Ascending aorta (tissue), 2 donors: ENCODE measurements at regions not wholly inside any gene's neighbourhood (a gene's known extent, or its start where the extent isn't known, plus 50 kb on each side); places are given as distances from the start of the nearest gene placed in this dataset.

Experiments
- DNase-seq, 2 donors: peaks; one replicate each; pipeline ENCODE4 v3.0.0-alpha.2; 2019; ENCODE audit warnings: low spot score in 2 of 2
- H3K27ac ChIP-seq, 2 donors: fragments of 200-600 bp; sonication (generic); one replicate each; pipeline ENCODE4 v1.5.1; 2016 to 2017; ENCODE audit warnings: mild to moderate bottlenecking in 1 of 2
- H3K27me3 ChIP-seq: fragments of 200-600 bp; sonication (generic); one replicate; pipeline ENCODE4 v1.5.1; 2017
- H3K36me3 ChIP-seq, 2 donors: fragments of 200-600 bp; sonication (generic); one replicate each; pipeline ENCODE4 v1.5.1; 2016
- H3K4me1 ChIP-seq, 2 donors: fragments of 200-600 bp; sonication (generic); one replicate each; pipeline ENCODE4 v1.5.1; 2016 to 2017; ENCODE audit warnings: mild to moderate bottlenecking in 1 of 2
- H3K4me3 ChIP-seq, 2 donors: fragments of 200-600 bp; sonication (generic); one replicate each; pipeline ENCODE4 v1.5.1; 2016 to 2017; ENCODE audit warnings: mild to moderate bottlenecking in 1 of 2
- H3K9me3 ChIP-seq, 2 donors: fragments of 200-600 bp; sonication (generic); one replicate each; pipeline ENCODE4 v1.5.1; 2016
- intact Hi-C: fragments of 100-400 bp; cut with DNase I; formaldehyde crosslinking; loops from one replicate; pipeline ENCODE4 v1.15.1; 2023
- TF ChIP-seq, protein P1 (sequence below), 3 experiments: fragments of 200-600 bp in 2 of 3; fragments of 450-650 bp in 1 of 3; sonication (generic) in 2 of 3; IDR thresholded peaks; one replicate each; pipeline ENCODE4 v1.5.1; 2016 to 2019; ENCODE audit warnings: antibody characterized with exemption in 3 of 3, mild to moderate bottlenecking in 1 of 3, moderate library complexity in 1 of 3

DNA sequence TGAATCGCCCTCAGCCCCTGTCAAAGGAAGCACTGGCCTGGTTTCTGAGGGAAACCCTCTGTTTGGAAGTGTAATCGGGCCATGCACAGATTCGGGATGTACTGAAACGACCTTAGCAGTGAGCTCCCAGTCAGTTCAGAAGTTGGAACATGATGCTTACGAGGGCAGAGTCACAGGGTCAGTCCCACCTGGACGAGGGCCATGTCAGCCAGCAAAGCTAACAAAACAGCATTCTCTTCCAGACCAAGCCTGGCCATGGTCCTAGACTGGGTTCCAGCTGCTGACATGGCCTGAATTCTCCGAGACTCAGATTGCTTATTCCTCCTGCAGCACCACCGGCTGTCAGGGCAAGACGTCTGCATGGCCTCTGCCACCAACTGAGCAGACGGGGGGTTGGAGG lies 192.2 kb upstream of the WSCD1 start:
- H3K36me3 ChIP-seq, result no peaks in the 10 kb centered on the region
- no peak overlapping the region for H3K4me3 ChIP-seq
- TF ChIP-seq, protein P1, sequence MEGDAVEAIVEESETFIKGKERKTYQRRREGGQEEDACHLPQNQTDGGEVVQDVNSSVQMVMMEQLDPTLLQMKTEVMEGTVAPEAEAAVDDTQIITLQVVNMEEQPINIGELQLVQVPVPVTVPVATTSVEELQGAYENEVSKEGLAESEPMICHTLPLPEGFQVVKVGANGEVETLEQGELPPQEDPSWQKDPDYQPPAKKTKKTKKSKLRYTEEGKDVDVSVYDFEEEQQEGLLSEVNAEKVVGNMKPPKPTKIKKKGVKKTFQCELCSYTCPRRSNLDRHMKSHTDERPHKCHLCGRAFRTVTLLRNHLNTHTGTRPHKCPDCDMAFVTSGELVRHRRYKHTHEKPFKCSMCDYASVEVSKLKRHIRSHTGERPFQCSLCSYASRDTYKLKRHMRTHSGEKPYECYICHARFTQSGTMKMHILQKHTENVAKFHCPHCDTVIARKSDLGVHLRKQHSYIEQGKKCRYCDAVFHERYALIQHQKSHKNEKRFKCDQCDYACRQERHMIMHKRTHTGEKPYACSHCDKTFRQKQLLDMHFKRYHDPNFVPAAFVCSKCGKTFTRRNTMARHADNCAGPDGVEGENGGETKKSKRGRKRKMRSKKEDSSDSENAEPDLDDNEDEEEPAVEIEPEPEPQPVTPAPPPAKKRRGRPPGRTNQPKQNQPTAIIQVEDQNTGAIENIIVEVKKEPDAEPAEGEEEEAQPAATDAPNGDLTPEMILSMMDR (IDR thresholded peaks at IDR 0.05), result no peak
- no peaks in the 10 kb centered on the region for H3K4me1 ChIP-seq
- intact Hi-C loops, result no loop called here
- no peak overlapping the region for H3K27ac ChIP-seq
- no peaks in the 10 kb centered on the region for H3K9me3 ChIP-seq
- DNase-seq, result no peak
- no peaks in the 10 kb centered on the region for H3K27me3 ChIP-seq

DNA sequence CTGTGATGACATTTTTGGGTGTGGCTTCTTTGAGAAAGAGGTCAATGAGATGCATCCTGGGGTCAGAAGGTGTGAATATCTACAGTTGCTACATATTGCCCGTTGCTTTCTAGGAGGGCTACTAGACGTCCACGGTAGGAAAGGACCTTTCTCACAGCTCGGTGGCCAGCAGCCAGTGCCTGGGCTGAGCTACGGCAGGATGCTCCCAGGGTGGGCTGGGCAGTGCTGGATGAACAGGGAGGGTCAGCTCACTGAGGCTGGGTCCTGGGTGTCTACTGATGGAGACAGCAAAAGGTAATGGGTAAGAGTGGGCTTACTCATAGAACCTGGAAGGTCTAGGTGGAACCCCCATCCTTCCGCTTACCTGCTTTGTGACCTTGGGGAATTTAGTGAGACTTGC lies 188.3 kb upstream of the WSCD1 start:
- TF ChIP-seq, protein P1 (IDR thresholded peaks at IDR 0.05), result no peak
- intact Hi-C loops, result no loop called here
- no peaks in the 10 kb centered on the region for H3K27me3 ChIP-seq

DNA sequence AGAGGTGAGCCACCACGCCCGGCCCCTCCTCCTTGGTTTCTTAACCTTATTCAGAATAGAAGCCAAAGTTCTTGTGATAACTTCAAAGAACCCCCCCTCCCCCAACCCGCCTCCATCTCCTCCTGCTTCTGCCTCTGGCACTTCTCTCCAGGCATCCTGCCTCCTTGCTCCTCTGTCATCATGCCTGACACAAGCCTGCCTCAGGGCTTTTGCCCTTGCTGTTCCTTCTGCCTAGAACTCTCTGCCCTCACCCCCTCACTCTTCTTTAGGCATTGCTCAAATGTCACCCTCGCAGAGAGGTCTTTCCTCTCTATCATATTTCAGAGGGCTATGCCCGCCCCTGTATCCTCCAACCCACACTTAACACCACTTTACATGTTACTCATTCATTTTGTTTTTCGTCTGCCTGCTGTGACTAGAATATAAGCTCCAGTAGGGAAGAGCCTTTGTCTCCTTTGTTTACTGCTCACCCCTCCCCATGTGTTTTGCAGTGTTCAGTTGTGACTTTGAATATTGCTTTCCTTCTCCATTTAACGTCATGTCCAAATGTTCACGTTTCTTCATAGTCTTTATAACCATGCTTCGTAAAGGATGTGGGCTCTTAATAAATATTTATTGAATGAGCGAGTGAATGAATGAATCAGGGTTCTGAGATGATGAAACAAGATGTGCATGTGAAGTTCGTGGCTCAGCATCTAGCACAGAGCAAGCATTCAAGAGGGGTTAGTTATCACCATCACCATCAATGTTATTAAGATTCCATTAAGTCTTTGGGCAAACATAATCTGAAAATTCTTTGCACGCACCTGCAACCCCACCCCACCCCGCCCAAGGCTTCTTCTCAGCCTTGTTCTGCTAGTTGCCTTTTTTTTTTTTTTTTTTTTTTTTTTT lies 186.2 kb upstream of the WSCD1 start:
- TF ChIP-seq, protein P1 (IDR thresholded peaks at IDR 0.05), result no peak
- H3K4me3 ChIP-seq, result no peak overlapping the region
- H3K9me3 ChIP-seq, result no peaks in the 10 kb centered on the region
- H3K27me3 ChIP-seq, result no peaks in the 10 kb centered on the region
- no peak for DNase-seq
- H3K4me1 ChIP-seq, result no peaks in the 10 kb centered on the region
- intact Hi-C loops, result no loop called here
- H3K27ac ChIP-seq, result no peak overlapping the region
- no peaks in the 10 kb centered on the region for H3K36me3 ChIP-seq

More for the DNA sequence above, 188.3 kb upstream of the WSCD1 start:
- Histone ChIP-seq H3K4me1 (no peaks in the 10 kb centered on the region), H3K4me3 (no peak overlapping the region), H3K27ac (no peak overlapping the region), H3K36me3 (no peaks in the 10 kb centered on the region), H3K9me3 (no peaks in the 10 kb centered on the region)
- DNase-seq, result no peak

DNA sequence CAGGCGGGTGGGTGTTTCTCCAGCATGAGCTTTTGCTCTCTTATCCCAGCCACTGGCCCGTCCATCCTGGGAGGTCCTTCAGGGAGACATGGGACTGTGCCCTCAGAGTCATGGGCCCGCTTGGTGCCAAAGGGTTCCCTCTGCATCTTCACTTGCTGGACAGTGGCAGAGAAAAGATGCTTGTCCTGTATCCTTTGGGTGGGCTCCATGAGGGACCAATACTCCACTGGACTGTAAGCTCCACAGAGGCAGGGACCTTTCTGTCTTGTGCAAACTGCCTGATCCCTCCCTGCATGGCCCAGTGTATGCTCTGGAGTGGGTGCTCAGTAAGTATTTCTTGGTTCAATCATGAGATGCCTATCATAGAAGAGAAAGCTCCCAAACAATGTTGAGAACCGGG lies 184.8 kb upstream of the WSCD1 start:
- no peak overlapping the region for H3K4me3 ChIP-seq
- H3K4me1 ChIP-seq, result no peaks in the 10 kb centered on the region
- H3K9me3 ChIP-seq, result no peaks in the 10 kb centered on the region
- TF ChIP-seq, protein P1 (IDR thresholded peaks at IDR 0.05), result no peak
- H3K27ac ChIP-seq, result no peak overlapping the region
- intact Hi-C loops, result no loop called here
- no peaks in the 10 kb centered on the region for H3K27me3 ChIP-seq
- H3K36me3 ChIP-seq, result no peaks in the 10 kb centered on the region
- no peak for DNase-seq

DNA sequence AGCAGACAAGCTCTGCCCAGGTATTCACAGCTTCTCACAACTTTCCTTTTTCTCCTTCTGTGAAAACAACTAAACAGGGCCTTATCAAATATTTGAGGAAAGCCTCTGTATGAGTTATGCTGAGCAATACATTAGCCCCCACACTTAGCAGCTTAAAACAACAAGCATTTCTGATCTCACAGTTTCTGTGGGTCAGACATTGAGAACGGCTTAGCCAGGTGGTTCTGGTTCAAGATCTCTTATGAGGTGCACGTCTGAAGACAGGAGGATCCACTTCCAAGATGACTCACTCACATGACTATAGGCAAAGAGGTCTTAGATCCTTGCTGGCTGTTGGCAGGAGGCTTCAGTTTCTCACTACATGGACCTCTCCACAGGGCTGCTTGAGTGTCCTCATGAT lies 181.4 kb upstream of the WSCD1 start:
- intact Hi-C loops, result no loop called here
- Histone ChIP-seq H3K27me3 (no peaks in the 10 kb centered on the region), H3K9me3 (no peaks in the 10 kb centered on the region), H3K4me3 (no peak overlapping the region), H3K27ac (no peak overlapping the region), H3K36me3 (no peaks in the 10 kb centered on the region), H3K4me1 (no peaks in the 10 kb centered on the region)
- DNase-seq, result no peak
- TF ChIP-seq, protein P1 (IDR thresholded peaks at IDR 0.05), result no peak
